ENCODE measurements at regions not wholly inside any gene's neighbourhood (a gene's known extent, or its start where the extent isn't known, plus 50 kb on each side); places are given as distances from the start of the nearest gene placed in this dataset.

GRCh38 chr9:103410059-103410458 lies 414.9 kb downstream of the CYLC2 start:
- TF ChIP-seq TAF1 (IDR thresholded peaks at IDR 0.05; ENCODE audit: borderline replicate concordance, low read depth, low read length) (no peak), POLR2A (IDR thresholded peaks at IDR 0.05; ENCODE audit: low read depth, low read length) (no peak)
